ENCODE measurements at regions not wholly inside any gene's neighbourhood (a gene's known extent, or its start where the extent isn't known, plus 50 kb on each side); places are given as distances from the start of the nearest gene placed in this dataset.

DNA sequence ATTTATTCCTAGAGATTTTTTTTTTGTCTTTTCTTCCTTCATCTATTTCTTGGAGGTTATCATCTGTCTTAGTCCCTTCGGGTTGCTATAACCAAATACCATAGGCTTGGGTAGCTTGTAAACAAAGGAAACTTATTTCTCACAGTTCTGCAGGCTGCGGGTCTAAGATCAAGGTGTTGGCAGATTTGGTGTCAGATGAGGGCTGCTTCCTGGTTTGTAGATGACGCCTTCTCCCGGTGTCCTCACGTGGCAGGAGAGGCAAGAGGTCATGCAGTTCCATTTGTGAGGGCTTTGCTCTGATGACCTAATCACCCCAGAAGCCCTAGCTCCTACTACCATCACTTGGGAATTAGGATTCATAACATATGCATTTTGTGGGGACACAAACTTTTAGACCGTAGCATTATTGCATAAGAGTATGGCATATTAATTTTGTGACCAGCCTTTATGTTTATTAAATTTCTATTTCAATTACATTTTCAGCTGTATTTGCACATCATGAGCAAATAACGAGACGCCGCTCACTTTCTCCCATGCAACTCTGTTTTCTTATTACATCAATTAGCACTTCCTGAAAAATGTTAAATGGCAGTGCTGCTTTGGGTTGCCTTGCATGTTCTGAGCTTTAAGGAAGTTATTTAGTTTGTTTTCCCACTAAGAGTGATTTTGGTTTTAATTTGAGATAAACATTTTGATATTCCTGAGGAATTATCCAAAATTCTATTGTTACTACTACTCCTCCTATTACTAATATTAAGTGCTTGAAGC, 246.4 kb upstream of the HDAC4 start:
- TF ChIP-seq, protein P1, sequence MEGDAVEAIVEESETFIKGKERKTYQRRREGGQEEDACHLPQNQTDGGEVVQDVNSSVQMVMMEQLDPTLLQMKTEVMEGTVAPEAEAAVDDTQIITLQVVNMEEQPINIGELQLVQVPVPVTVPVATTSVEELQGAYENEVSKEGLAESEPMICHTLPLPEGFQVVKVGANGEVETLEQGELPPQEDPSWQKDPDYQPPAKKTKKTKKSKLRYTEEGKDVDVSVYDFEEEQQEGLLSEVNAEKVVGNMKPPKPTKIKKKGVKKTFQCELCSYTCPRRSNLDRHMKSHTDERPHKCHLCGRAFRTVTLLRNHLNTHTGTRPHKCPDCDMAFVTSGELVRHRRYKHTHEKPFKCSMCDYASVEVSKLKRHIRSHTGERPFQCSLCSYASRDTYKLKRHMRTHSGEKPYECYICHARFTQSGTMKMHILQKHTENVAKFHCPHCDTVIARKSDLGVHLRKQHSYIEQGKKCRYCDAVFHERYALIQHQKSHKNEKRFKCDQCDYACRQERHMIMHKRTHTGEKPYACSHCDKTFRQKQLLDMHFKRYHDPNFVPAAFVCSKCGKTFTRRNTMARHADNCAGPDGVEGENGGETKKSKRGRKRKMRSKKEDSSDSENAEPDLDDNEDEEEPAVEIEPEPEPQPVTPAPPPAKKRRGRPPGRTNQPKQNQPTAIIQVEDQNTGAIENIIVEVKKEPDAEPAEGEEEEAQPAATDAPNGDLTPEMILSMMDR (conservative IDR thresholded peaks at IDR 0.05 in 1 of 2, IDR thresholded peaks at IDR 0.05 in 1 of 2; ENCODE audit: low read depth in 1 of 2, low read length in 2 of 2), result no peak
- no peak for TF ChIP-seq EZH2 (IDR thresholded peaks at IDR 0.05; ENCODE audit: low read length, missing control alignments)
